ENCODE measurements at regions not wholly inside any gene's neighbourhood (a gene's known extent, or its start where the extent isn't known, plus 50 kb on each side); places are given as distances from the start of the nearest gene placed in this dataset.

DNA sequence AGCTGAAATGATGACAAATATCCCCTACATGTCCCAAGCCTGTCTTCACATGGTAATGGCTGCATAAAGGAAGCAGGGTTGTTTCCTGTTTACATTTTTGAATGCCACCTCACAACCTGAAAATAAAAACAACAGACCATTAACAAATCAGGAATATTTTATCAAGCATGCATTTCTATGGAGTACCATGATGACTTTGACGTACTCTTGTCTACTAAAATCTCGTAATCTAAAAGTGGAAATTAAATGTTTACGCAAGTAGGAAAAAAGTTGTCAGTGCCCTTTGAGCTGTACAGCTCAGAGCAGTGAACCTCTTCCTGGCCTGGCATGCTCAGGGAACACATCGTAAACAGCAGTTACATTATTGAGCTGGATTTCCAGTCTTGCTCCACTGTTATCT, 194.1 kb downstream of the INHBA start:
- no peak overlapping the region for H3K14ac ChIP-seq (ENCODE audit: low read length in 2 of 2)
- H3K27ac ChIP-seq (ENCODE audit: low read length, poor library complexity, severe bottlenecking), result no peak overlapping the region
- no peak overlapping the region for H3K18ac ChIP-seq (ENCODE audit: low read depth in 1 of 2, low read length in 2 of 2)
- H4K8ac ChIP-seq (ENCODE audit: low read length), result no peak overlapping the region
- peaks cover 0 to 3% of the 10 kb centered on the region in 2 experiments for H3K27me3 ChIP-seq (ENCODE audit: control insufficient read depth in 1 of 2, insufficient read depth in 1 of 2, low read length in 2 of 2)
- H3K79me1 ChIP-seq (replicated peaks; ENCODE audit: low read length, poor library complexity, severe bottlenecking), result no peaks in the 10 kb centered on the region
- peak; percentile 93 for DNase-seq
- no peak overlapping the region for H2BK15ac ChIP-seq (ENCODE audit: low read depth, poor library complexity, severe bottlenecking)
- no peaks in the 10 kb centered on the region for H3K9me3 ChIP-seq (ENCODE audit: control insufficient read depth, low read length)
- no peak overlapping the region for H3K4me3 ChIP-seq (ENCODE audit: insufficient read depth in 1 of 2, low read depth in 1 of 2, low read length in 2 of 2)
- H3K9ac ChIP-seq (ENCODE audit: low read length), result no peak overlapping the region
- no peak overlapping the region for H2BK120ac ChIP-seq (ENCODE audit: low read depth, low read length)
- H2BK12ac ChIP-seq (ENCODE audit: low read length in 2 of 2), result no peak overlapping the region
- H3K36me3 ChIP-seq (ENCODE audit: control insufficient read depth in 1 of 2, insufficient read depth in 2 of 2, low read depth in 1 of 2, low read length in 2 of 2), result no peaks in the 10 kb centered on the region
- no peaks in the 10 kb centered on the region for H3K4me1 ChIP-seq (ENCODE audit: control insufficient read depth, insufficient read depth, low read depth, low read length)
- H3K4ac ChIP-seq (ENCODE audit: low read depth in 1 of 2, low read length in 2 of 2), result no peak overlapping the region
- no peak overlapping the region for H3K4me2 ChIP-seq (ENCODE audit: low read length, poor library complexity, severe bottlenecking)
- 21% methylated on average over 3 of the region's 4 CpGs for WGBS
- H2BK5ac ChIP-seq (ENCODE audit: low read depth, low read length, poor library complexity, severe bottlenecking), result no peak overlapping the region
- H3K23ac ChIP-seq (ENCODE audit: low read length in 2 of 2), result no peak overlapping the region
- H2AK5ac ChIP-seq (ENCODE audit: low read length, severe bottlenecking), result no peak overlapping the region
- H4K91ac ChIP-seq (ENCODE audit: low read length), result no peak overlapping the region
- H2AFZ ChIP-seq (ENCODE audit: low read depth, low read length), result no peak overlapping the region

DNA sequence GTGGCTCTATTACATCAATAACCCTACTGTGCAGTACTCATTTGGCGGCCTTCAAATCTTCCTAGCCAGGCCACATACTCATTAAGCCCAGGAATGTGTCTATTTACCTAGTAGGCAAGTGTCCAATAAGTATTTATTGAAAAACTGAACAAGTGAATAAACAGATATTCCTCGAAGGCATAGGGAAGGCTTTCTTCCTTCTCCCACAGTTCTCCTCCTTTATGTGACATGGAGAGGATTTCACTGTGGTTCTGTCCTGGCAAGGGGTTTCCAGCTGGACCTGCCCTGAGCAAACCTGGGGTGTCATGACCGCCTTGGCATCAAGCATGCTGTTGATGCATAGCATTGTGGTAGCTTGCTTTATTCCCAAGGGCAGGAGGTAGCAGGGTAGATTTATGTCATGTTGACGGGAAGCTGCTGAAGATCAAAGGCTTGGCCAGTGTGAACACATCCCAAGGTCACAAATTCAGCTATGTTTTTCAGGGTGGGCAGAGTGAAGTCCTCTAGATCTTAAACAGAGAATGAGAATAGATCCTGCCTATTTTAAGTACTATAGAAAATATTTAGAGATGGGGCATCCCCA, 195.1 kb downstream of the INHBA start:
- H2AFZ ChIP-seq (ENCODE audit: low read depth, low read length), result no peak overlapping the region
- H3K18ac ChIP-seq (ENCODE audit: low read depth in 1 of 2, low read length in 2 of 2), result peak overlapping the region in 1 of 2 experiments; percentile 75
- no peak overlapping the region for H4K91ac ChIP-seq (ENCODE audit: low read length)
- H3K79me1 ChIP-seq (replicated peaks; ENCODE audit: low read length, poor library complexity, severe bottlenecking), result no peaks in the 10 kb centered on the region
- H3K27me3 ChIP-seq (ENCODE audit: control insufficient read depth in 1 of 2, insufficient read depth in 1 of 2, low read length in 2 of 2), result peaks cover 0 to 3% of the 10 kb centered on the region in 2 experiments
- H2BK5ac ChIP-seq (ENCODE audit: low read depth, low read length, poor library complexity, severe bottlenecking), result no peak overlapping the region
- no peaks in the 10 kb centered on the region for H3K9me3 ChIP-seq (ENCODE audit: control insufficient read depth, low read length)
- no peak overlapping the region for H2AK5ac ChIP-seq (ENCODE audit: low read length, severe bottlenecking)
- no peaks in the 10 kb centered on the region for H3K36me3 ChIP-seq (ENCODE audit: control insufficient read depth in 1 of 2, insufficient read depth in 2 of 2, low read depth in 1 of 2, low read length in 2 of 2)
- no peak overlapping the region for H3K27ac ChIP-seq (ENCODE audit: low read length, poor library complexity, severe bottlenecking)
- peak overlapping the region in 1 of 2 experiments; percentile 22 for H3K23ac ChIP-seq (ENCODE audit: low read length in 2 of 2)
- DNase-seq, result peak; percentile 31
- no peak overlapping the region for H3K14ac ChIP-seq (ENCODE audit: low read length in 2 of 2)
- no peak overlapping the region for H3K9ac ChIP-seq (ENCODE audit: low read length)
- peak overlapping the region in 1 of 2 experiments; percentile 40 for H3K4ac ChIP-seq (ENCODE audit: low read depth in 1 of 2, low read length in 2 of 2)
- H3K4me1 ChIP-seq (ENCODE audit: control insufficient read depth, insufficient read depth, low read depth, low read length), result no peaks in the 10 kb centered on the region
- H2BK15ac ChIP-seq (ENCODE audit: low read depth, poor library complexity, severe bottlenecking), result no peak overlapping the region
- no peak overlapping the region for H3K4me3 ChIP-seq (ENCODE audit: insufficient read depth in 1 of 2, low read depth in 1 of 2, low read length in 2 of 2)
- no peak overlapping the region for H3K4me2 ChIP-seq (ENCODE audit: low read length, poor library complexity, severe bottlenecking)
- 73% methylated on average over 2 of the region's 4 CpGs for WGBS
- H2BK120ac ChIP-seq (ENCODE audit: low read depth, low read length), result peak overlapping the region; percentile 35
- H4K8ac ChIP-seq (ENCODE audit: low read length), result no peak overlapping the region
- peak overlapping the region in 1 of 2 experiments; percentile 70 for H2BK12ac ChIP-seq (ENCODE audit: low read length in 2 of 2)

DNA sequence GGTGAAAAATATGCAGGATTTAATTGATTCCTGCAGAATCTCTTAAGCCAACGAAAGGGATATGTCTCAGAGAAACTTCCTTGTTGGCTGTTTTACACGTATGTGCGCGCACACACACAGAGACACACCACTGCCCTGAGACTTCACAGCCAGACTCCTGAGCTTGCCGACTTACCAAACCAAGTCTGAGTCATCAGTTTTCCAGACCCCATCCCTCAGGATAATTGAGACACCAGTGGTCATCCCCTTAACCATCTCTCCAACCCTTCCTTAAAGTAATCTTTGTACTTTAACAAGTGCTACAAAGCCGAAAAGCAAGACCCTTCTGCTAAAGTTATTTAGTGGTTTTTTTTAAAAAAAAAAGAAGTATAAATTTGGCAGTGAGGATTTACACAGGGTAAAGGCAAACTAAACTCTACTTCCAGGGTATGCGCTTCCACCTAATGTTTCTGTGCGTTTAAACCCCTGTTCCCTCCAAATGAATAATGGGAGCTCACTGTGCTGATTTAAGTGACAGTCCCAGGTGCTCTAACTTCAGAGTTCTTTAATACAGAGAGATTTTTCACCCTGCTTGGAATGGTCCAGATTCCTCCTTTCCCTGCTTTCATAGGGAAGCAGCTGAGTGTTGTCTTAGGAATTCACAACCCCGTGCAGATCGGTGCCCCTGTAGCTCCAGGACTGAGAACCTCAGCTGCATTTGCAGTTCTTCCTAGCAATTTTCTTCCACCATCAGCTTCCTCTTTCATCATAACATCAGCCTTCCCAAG, 198.5 kb downstream of the INHBA start:
- H2BK12ac ChIP-seq (ENCODE audit: low read length in 2 of 2), result peak overlapping the region in 1 of 2 experiments; percentile 16
- peak; percentile 43 for DNase-seq
- H3K27ac ChIP-seq (ENCODE audit: low read length, poor library complexity, severe bottlenecking), result no peak overlapping the region
- H4K91ac ChIP-seq (ENCODE audit: low read length), result no peak overlapping the region
- no peak overlapping the region for H4K8ac ChIP-seq (ENCODE audit: low read length)
- no peak overlapping the region for H2AFZ ChIP-seq (ENCODE audit: low read depth, low read length)
- H3K27me3 ChIP-seq (ENCODE audit: control insufficient read depth in 1 of 2, insufficient read depth in 1 of 2, low read length in 2 of 2), result peaks cover 0 to 3% of the 10 kb centered on the region in 2 experiments
- no peaks in the 10 kb centered on the region for H3K79me1 ChIP-seq (replicated peaks; ENCODE audit: low read length, poor library complexity, severe bottlenecking)
- no peak overlapping the region for H2AK5ac ChIP-seq (ENCODE audit: low read length, severe bottlenecking)
- H2BK120ac ChIP-seq (ENCODE audit: low read depth, low read length), result no peak overlapping the region
- H3K4me2 ChIP-seq (ENCODE audit: low read length, poor library complexity, severe bottlenecking), result no peak overlapping the region
- WGBS, result 83% methylated on average over 10 of the region's 10 CpGs
- no peaks in the 10 kb centered on the region for H3K9me3 ChIP-seq (ENCODE audit: control insufficient read depth, low read length)
- H2BK15ac ChIP-seq (ENCODE audit: low read depth, poor library complexity, severe bottlenecking), result no peak overlapping the region
- no peak overlapping the region for H3K4ac ChIP-seq (ENCODE audit: low read depth in 1 of 2, low read length in 2 of 2)
- H3K36me3 ChIP-seq (ENCODE audit: control insufficient read depth in 1 of 2, insufficient read depth in 2 of 2, low read depth in 1 of 2, low read length in 2 of 2), result no peaks in the 10 kb centered on the region
- peak overlapping the region in 1 of 2 experiments; percentile 54 for H3K18ac ChIP-seq (ENCODE audit: low read depth in 1 of 2, low read length in 2 of 2)
- H3K23ac ChIP-seq (ENCODE audit: low read length in 2 of 2), result no peak overlapping the region
- H3K14ac ChIP-seq (ENCODE audit: low read length in 2 of 2), result no peak overlapping the region
- H3K9ac ChIP-seq (ENCODE audit: low read length), result no peak overlapping the region
- H2BK5ac ChIP-seq (ENCODE audit: low read depth, low read length, poor library complexity, severe bottlenecking), result no peak overlapping the region
- H3K4me1 ChIP-seq (ENCODE audit: control insufficient read depth, insufficient read depth, low read depth, low read length), result no peaks in the 10 kb centered on the region
- no peak overlapping the region for H3K4me3 ChIP-seq (ENCODE audit: insufficient read depth in 1 of 2, low read depth in 1 of 2, low read length in 2 of 2)

DNA sequence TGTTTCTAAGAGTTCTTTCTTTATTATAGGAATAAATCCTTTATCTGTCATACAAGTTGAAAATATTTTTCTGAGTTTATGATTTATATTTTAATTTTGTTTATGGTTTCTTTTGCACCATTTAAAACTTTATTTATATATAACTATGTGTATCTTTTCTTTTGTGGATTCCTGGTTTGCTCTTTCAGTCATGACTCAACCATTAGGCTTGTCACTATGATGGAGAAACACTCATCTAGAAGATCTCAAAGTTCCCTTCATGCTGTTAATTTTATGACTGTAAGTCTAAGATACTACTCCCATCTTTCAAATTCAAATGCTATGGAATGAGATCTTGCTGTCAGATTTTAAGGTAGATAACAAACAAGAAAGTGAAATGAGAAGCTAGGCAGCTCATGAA, 199.5 kb downstream of the INHBA start:
- no peak overlapping the region for H3K14ac ChIP-seq (ENCODE audit: low read length in 2 of 2)
- H3K4me3 ChIP-seq (ENCODE audit: insufficient read depth in 1 of 2, low read depth in 1 of 2, low read length in 2 of 2), result no peak overlapping the region
- DNase-seq, result peak; percentile 49
- H3K9me3 ChIP-seq (ENCODE audit: control insufficient read depth, low read length), result no peaks in the 10 kb centered on the region
- no peak overlapping the region for H2AFZ ChIP-seq (ENCODE audit: low read depth, low read length)
- H2BK5ac ChIP-seq (ENCODE audit: low read depth, low read length, poor library complexity, severe bottlenecking), result no peak overlapping the region
- no peak overlapping the region for H4K8ac ChIP-seq (ENCODE audit: low read length)
- H2AK5ac ChIP-seq (ENCODE audit: low read length, severe bottlenecking), result no peak overlapping the region
- no peak overlapping the region for H3K4me2 ChIP-seq (ENCODE audit: low read length, poor library complexity, severe bottlenecking)
- no peak overlapping the region for H3K18ac ChIP-seq (ENCODE audit: low read depth in 1 of 2, low read length in 2 of 2)
- no peak overlapping the region for H2BK15ac ChIP-seq (ENCODE audit: low read depth, poor library complexity, severe bottlenecking)
- H3K23ac ChIP-seq (ENCODE audit: low read length in 2 of 2), result no peak overlapping the region
- no peak overlapping the region for H3K4ac ChIP-seq (ENCODE audit: low read depth in 1 of 2, low read length in 2 of 2)
- H3K4me1 ChIP-seq (ENCODE audit: control insufficient read depth, insufficient read depth, low read depth, low read length), result no peaks in the 10 kb centered on the region
- H3K79me1 ChIP-seq (replicated peaks; ENCODE audit: low read length, poor library complexity, severe bottlenecking), result no peaks in the 10 kb centered on the region
- H4K91ac ChIP-seq (ENCODE audit: low read length), result no peak overlapping the region
- no peak overlapping the region for H3K9ac ChIP-seq (ENCODE audit: low read length)
- no peaks in the 10 kb centered on the region for H3K36me3 ChIP-seq (ENCODE audit: control insufficient read depth in 1 of 2, insufficient read depth in 2 of 2, low read depth in 1 of 2, low read length in 2 of 2)
- H2BK12ac ChIP-seq (ENCODE audit: low read length in 2 of 2), result no peak overlapping the region
- no peak overlapping the region for H2BK120ac ChIP-seq (ENCODE audit: low read depth, low read length)
- peaks cover 0 to 3% of the 10 kb centered on the region in 2 experiments for H3K27me3 ChIP-seq (ENCODE audit: control insufficient read depth in 1 of 2, insufficient read depth in 1 of 2, low read length in 2 of 2)
- no peak overlapping the region for H3K27ac ChIP-seq (ENCODE audit: low read length, poor library complexity, severe bottlenecking)

All from mesenchymal stem cell (in vitro differentiated cells and primary cell).